Mucosa of rectum (tissue), 2 donors: ENCODE measurements at regions not wholly inside any gene's neighbourhood (a gene's known extent, or its start where the extent isn't known, plus 50 kb on each side); places are given as distances from the start of the nearest gene placed in this dataset.

Experiments used
- H3K27ac ChIP-seq, 2 donors: one replicate each; pipeline ENCODE4 v1.7.0; 2013; ENCODE audit warnings: inconsistent platforms in 2 of 2, low read depth in 2 of 2, low read length in 2 of 2
- H3K27me3 ChIP-seq, 2 donors: one replicate each; pipeline ENCODE4 v1.7.0; 2013; ENCODE audit warnings: low read length in 2 of 2; ENCODE audit not compliant: control insufficient read depth in 2 of 2, insufficient read depth in 2 of 2
- H3K36me3 ChIP-seq, 2 donors: one replicate each; pipeline ENCODE4 v1.7.0; 2013; ENCODE audit warnings: low read length in 2 of 2; ENCODE audit not compliant: control insufficient read depth in 2 of 2, insufficient read depth in 2 of 2
- H3K4me1 ChIP-seq, 2 donors: one replicate each; pipeline ENCODE4 v1.7.0; 2013; ENCODE audit warnings: low read length in 2 of 2, mild to moderate bottlenecking in 1 of 2; ENCODE audit not compliant: control insufficient read depth in 2 of 2, insufficient read depth in 2 of 2
- H3K4me3 ChIP-seq, 2 donors: one replicate each; pipeline ENCODE4 v1.7.0; 2013; ENCODE audit warnings: low read length in 2 of 2
- H3K9ac ChIP-seq, 2 donors: one replicate each; pipeline ENCODE4 v1.7.0; 2013; ENCODE audit warnings: low read length in 2 of 2, low read depth in 1 of 2, mild to moderate bottlenecking in 1 of 2
- H3K9me3 ChIP-seq, 2 donors: one replicate each; pipeline ENCODE4 v1.7.0; 2013; ENCODE audit warnings: low read length in 2 of 2; ENCODE audit not compliant: control insufficient read depth in 2 of 2
- donor health status: healthy.
- donor health status: Normal muscosa, but diverticular disease.

DNA sequence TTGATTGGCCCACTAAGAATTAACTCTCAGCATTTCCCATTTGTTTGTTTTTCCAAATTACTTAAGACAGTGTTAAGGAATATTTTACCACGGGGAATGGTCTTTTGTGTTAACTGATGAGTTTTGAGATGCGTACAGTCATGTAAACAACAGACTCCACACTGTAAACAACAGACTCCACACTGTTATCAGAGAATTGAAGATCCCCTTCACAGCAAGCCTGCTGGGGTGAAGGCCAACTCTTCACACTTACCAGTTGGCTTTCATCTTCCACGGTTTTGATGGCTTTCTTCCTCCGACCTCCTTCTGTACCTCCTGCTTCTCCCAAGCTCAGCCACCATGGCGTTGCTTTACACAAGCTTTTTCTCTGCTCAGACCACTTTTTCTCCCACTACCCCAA, 166.8 kb downstream of the TMEM200C start:
- Histone ChIP-seq H3K4me1 (no peaks in the 10 kb centered on the region), H3K9ac (no peak overlapping the region), H3K27me3 (peaks cover 0 to 2% of the 10 kb centered on the region in 2 donors), H3K36me3 (no peaks in the 10 kb centered on the region), H3K4me3 (no peak overlapping the region), H3K9me3 (no peaks in the 10 kb centered on the region), H3K27ac (no peak overlapping the region)

- Histone ChIP-seq H3K27me3 (peaks cover 0 to 2% of the 10 kb centered on the region in 2 donors), H3K36me3 (no peaks in the 10 kb centered on the region), H3K4me1 (no peaks in the 10 kb centered on the region), H3K27ac (no peak overlapping the region), H3K9me3 (no peaks in the 10 kb centered on the region), H3K4me3 (no peak overlapping the region), H3K9ac (no peak overlapping the region)
These were observed 169.3 kb downstream of the TMEM200C start for GRCh38 chr18:5726011-5726410.

- H3K27ac ChIP-seq: no peak overlapping the region
- H3K9ac ChIP-seq: no peak overlapping the region
- no peak overlapping the region for H3K4me3 ChIP-seq
These were observed 173.4 kb downstream of the TMEM200C start for GRCh38 chr18:5721924-5722323.

GRCh38 chr18:5720132-5720531, 175.2 kb downstream of the TMEM200C start:
- no peaks in the 10 kb centered on the region for H3K9me3 ChIP-seq
- H3K36me3 ChIP-seq: no peaks in the 10 kb centered on the region
- H3K27me3 ChIP-seq: no peaks in the 10 kb centered on the region
- no peaks in the 10 kb centered on the region for H3K4me1 ChIP-seq
- H3K4me3 ChIP-seq: no peak overlapping the region
- no peak overlapping the region for H3K27ac ChIP-seq
- no peak overlapping the region for H3K9ac ChIP-seq

More at GRCh38 chr18:5721924-5722323, 173.4 kb downstream of the TMEM200C start:
- H3K4me1 ChIP-seq: no peaks in the 10 kb centered on the region
- H3K27me3 ChIP-seq: no peaks in the 10 kb centered on the region
- H3K36me3 ChIP-seq: no peaks in the 10 kb centered on the region
- H3K9me3 ChIP-seq: no peaks in the 10 kb centered on the region

- Histone ChIP-seq H3K36me3 (no peaks in the 10 kb centered on the region), H3K9ac (no peak overlapping the region), H3K9me3 (no peaks in the 10 kb centered on the region), H3K4me1 (no peaks in the 10 kb centered on the region), H3K27me3 (no peaks in the 10 kb centered on the region), H3K4me3 (no peak overlapping the region), H3K27ac (no peak overlapping the region)
These were observed 173.5 kb upstream of the EPB41L3 start for GRCh38 chr18:5717256-5717655.

DNA sequence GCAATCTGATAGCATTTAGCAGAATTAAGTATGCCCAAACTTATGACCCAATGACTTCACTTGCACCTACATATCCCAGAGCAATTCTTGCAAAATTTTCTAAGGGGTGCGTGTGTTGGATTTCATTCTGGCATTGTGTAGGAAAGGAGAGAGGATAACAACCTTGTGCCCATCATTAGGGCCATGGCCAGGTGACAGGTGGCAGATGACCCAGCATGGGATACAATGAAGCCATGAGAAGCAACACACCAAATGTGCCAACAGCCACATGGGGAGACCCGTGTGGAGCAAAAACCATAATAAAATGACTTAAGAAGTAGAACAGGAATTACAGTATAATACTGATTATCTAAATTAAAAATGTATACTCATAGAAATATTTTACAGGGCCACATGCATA, 166.9 kb upstream of the EPB41L3 start:
- Histone ChIP-seq H3K27me3 (no peaks in the 10 kb centered on the region), H3K27ac (no peak overlapping the region), H3K4me1 (no peaks in the 10 kb centered on the region), H3K9ac (no peak overlapping the region), H3K4me3 (no peak overlapping the region), H3K9me3 (no peaks in the 10 kb centered on the region), H3K36me3 (no peaks in the 10 kb centered on the region)

DNA sequence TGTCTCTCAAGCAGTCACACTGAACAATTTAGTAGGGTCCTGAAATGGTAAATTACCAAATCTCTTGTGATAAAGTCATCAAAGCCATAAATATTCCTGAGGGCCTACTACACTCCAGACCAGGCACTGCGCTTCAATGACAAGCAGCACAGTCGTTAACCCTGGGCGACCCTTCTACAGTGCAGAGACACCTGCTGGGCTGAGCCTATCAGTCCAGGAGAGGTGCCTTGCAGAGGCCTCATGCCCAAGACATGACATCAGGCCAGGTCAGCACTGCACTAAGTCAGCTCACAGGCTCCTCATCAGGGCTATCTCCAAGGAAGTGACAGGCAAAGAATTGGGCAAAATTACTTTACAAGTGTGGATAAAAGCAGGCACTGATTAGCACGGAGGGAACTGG, 166.4 kb upstream of the EPB41L3 start:
- H3K4me1 ChIP-seq: no peaks in the 10 kb centered on the region

GRCh38 chr18:5709476-5710095, 165.8 kb upstream of the EPB41L3 start:
- H3K4me1 ChIP-seq: no peaks in the 10 kb centered on the region
- no peaks in the 10 kb centered on the region for H3K36me3 ChIP-seq
- H3K4me3 ChIP-seq: no peak overlapping the region
- no peaks in the 10 kb centered on the region for H3K9me3 ChIP-seq
- no peak overlapping the region for H3K27ac ChIP-seq
- H3K27me3 ChIP-seq: no peaks in the 10 kb centered on the region
- no peak overlapping the region for H3K9ac ChIP-seq

More for the DNA sequence above, 166.4 kb upstream of the EPB41L3 start:
- no peak overlapping the region for H3K4me3 ChIP-seq
- H3K36me3 ChIP-seq: no peaks in the 10 kb centered on the region
- H3K27me3 ChIP-seq: no peaks in the 10 kb centered on the region
- no peak overlapping the region for H3K9ac ChIP-seq
- no peak overlapping the region for H3K27ac ChIP-seq
- H3K9me3 ChIP-seq: no peaks in the 10 kb centered on the region

DNA sequence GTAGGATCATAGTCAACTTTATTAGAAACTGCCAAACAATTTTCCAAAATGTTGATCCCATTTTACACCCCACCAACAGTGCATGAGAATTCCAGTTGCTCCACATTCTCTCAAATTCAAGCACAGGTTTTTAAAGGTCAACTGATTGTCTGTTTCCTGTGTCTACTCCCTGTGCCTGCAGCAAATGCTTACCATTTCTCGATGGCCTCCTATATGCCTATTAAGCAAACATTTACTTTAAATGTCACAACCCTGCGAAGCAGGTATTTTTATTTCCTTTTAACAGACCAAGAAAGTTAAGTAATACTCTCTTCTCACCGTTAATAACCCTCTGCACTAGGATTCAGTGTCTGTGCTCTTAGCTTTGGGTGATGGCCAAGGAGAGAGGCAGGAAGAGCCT, 163.8 kb upstream of the EPB41L3 start:
- Histone ChIP-seq H3K4me3 (no peak overlapping the region), H3K27ac (no peak overlapping the region), H3K36me3 (no peaks in the 10 kb centered on the region), H3K27me3 (no peaks in the 10 kb centered on the region), H3K9ac (no peak overlapping the region), H3K9me3 (no peaks in the 10 kb centered on the region), H3K4me1 (no peaks in the 10 kb centered on the region)

GRCh38 chr18:5705393-5705792, 161.6 kb upstream of the EPB41L3 start:
- no peak overlapping the region for H3K9ac ChIP-seq
- no peak overlapping the region for H3K27ac ChIP-seq
- no peaks in the 10 kb centered on the region for H3K4me1 ChIP-seq
- H3K36me3 ChIP-seq: no peaks in the 10 kb centered on the region
- no peaks in the 10 kb centered on the region for H3K9me3 ChIP-seq
- no peaks in the 10 kb centered on the region for H3K27me3 ChIP-seq
- H3K4me3 ChIP-seq: no peak overlapping the region

DNA sequence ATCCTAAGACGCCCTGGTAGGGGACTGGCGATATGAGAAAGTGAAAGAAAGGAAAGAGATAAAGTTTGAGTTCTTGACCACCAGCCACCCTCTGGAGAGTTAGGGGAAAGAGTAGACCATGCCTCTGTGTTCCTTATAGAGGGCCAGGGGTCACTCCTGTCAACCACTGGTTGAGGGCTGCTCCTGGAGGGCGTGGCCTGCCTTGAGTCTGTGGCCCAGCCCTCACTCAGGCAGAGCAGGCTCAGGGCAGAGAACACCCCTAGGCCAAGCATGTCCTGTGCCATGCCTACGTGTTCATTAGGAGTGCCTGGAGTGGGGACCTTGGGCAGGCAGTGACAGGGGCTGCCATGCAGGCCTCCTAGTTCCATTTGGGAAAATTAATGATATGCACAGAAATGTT, 161.1 kb upstream of the EPB41L3 start:
- Histone ChIP-seq H3K4me3 (no peak overlapping the region), H3K9ac (no peak overlapping the region), H3K27ac (no peak overlapping the region), H3K4me1 (no peaks in the 10 kb centered on the region), H3K36me3 (no peaks in the 10 kb centered on the region), H3K27me3 (no peaks in the 10 kb centered on the region), H3K9me3 (no peaks in the 10 kb centered on the region)
